ENCODE measurements at regions not wholly inside any gene's neighbourhood (a gene's known extent, or its start where the extent isn't known, plus 50 kb on each side); places are given as distances from the start of the nearest gene placed in this dataset.

- no peak overlapping the region for H3K4me2 ChIP-seq (ENCODE audit: low read length)
- no peaks in the 10 kb centered on the region for H4K20me1 ChIP-seq (ENCODE audit: insufficient read depth, low read length)
- H3K4me3 ChIP-seq (ENCODE audit: low read depth, low read length, poor library complexity, severe bottlenecking), result no peak overlapping the region
- H3K27me3 ChIP-seq (ENCODE audit: insufficient read depth, low read length), result no peaks in the 10 kb centered on the region
- H3F3A ChIP-seq (ENCODE audit: insufficient read depth, low read length), result no peaks in the 10 kb centered on the region
- H3K9me2 ChIP-seq (ENCODE audit: low read depth, low read length), result no peaks in the 10 kb centered on the region
- H3K36me3 ChIP-seq (ENCODE audit: insufficient read depth, low read length), result no peaks in the 10 kb centered on the region
- peaks cover 40% of the 10 kb centered on the region for H3K4me1 ChIP-seq (ENCODE audit: insufficient read depth, low read length, severe bottlenecking)
- H3K27ac ChIP-seq (ENCODE audit: low read depth, low read length, poor library complexity, severe bottlenecking), result no peak overlapping the region
- H3K79me2 ChIP-seq (ENCODE audit: insufficient read depth, low read length), result no peaks in the 10 kb centered on the region
- no peaks in the 10 kb centered on the region for H3K9me3 ChIP-seq (ENCODE audit: low read length)
- H3K9ac ChIP-seq (ENCODE audit: low read length), result no peak overlapping the region
- TF ChIP-seq CTCF (IDR thresholded peaks at IDR 0.05; ENCODE audit: low read length) (no peak), EZH2 (IDR thresholded peaks at IDR 0.05; ENCODE audit: borderline replicate concordance, low read length) (no peak)
- H2AFZ ChIP-seq (ENCODE audit: low read length), result no peak overlapping the region
Measured at GRCh38 chr14:49014476-49014875, 571.7 kb downstream of the RPS29 start.

- Histone ChIP-seq H3K4me1 (ENCODE audit: insufficient read depth, low read length, severe bottlenecking) (no peaks in the 10 kb centered on the region), H3F3A (ENCODE audit: insufficient read depth, low read length) (no peaks in the 10 kb centered on the region), H3K79me2 (ENCODE audit: insufficient read depth, low read length) (no peaks in the 10 kb centered on the region), H3K9ac (ENCODE audit: low read length) (no peak overlapping the region), H4K20me1 (ENCODE audit: insufficient read depth, low read length) (no peaks in the 10 kb centered on the region), H3K36me3 (ENCODE audit: insufficient read depth, low read length) (no peaks in the 10 kb centered on the region), H2AFZ (ENCODE audit: low read length) (no peak overlapping the region), H3K9me2 (ENCODE audit: low read depth, low read length) (no peaks in the 10 kb centered on the region), H3K4me3 (ENCODE audit: low read depth, low read length, poor library complexity, severe bottlenecking) (no peak overlapping the region), H3K4me2 (ENCODE audit: low read length) (no peak overlapping the region), H3K9me3 (ENCODE audit: low read length) (no peaks in the 10 kb centered on the region), H3K27me3 (ENCODE audit: insufficient read depth, low read length) (no peaks in the 10 kb centered on the region), H3K27ac (ENCODE audit: low read depth, low read length, poor library complexity, severe bottlenecking) (no peak overlapping the region)
- TF ChIP-seq EZH2 (IDR thresholded peaks at IDR 0.05; ENCODE audit: borderline replicate concordance, low read length) (no peak), CTCF (IDR thresholded peaks at IDR 0.05; ENCODE audit: low read length) (no peak)
Measured at GRCh38 chr14:49008363-49008762, 577.8 kb downstream of the RPS29 start.

GRCh38 chr14:48991141-48991540, 595.0 kb downstream of the RPS29 start:
- H3K9me3 ChIP-seq (ENCODE audit: low read length), result no peaks in the 10 kb centered on the region

More at GRCh38 chr14:48991141-48991540, 595.0 kb downstream of the RPS29 start:
- H3K9me2 ChIP-seq (ENCODE audit: low read depth, low read length), result no peaks in the 10 kb centered on the region
- H3K9ac ChIP-seq (ENCODE audit: low read length), result no peak overlapping the region
- no peaks in the 10 kb centered on the region for H3K36me3 ChIP-seq (ENCODE audit: insufficient read depth, low read length)
- TF ChIP-seq EZH2 (IDR thresholded peaks at IDR 0.05; ENCODE audit: borderline replicate concordance, low read length) (no peak), CTCF (IDR thresholded peaks at IDR 0.05; ENCODE audit: low read length) (no peak)
- no peak overlapping the region for H3K4me3 ChIP-seq (ENCODE audit: low read depth, low read length, poor library complexity, severe bottlenecking)
- H4K20me1 ChIP-seq (ENCODE audit: insufficient read depth, low read length), result no peaks in the 10 kb centered on the region
- H2AFZ ChIP-seq (ENCODE audit: low read length), result no peak overlapping the region
- no peak overlapping the region for H3K27ac ChIP-seq (ENCODE audit: low read depth, low read length, poor library complexity, severe bottlenecking)
- H3F3A ChIP-seq (ENCODE audit: insufficient read depth, low read length), result no peaks in the 10 kb centered on the region
- no peak overlapping the region for H3K4me2 ChIP-seq (ENCODE audit: low read length)
- no peaks in the 10 kb centered on the region for H3K27me3 ChIP-seq (ENCODE audit: insufficient read depth, low read length)
- H3K4me1 ChIP-seq (ENCODE audit: insufficient read depth, low read length, severe bottlenecking), result no peaks in the 10 kb centered on the region
- H3K79me2 ChIP-seq (ENCODE audit: insufficient read depth, low read length), result no peaks in the 10 kb centered on the region
